ENCODE measurements at regions not wholly inside any gene's neighbourhood (a gene's known extent, or its start where the extent isn't known, plus 50 kb on each side); places are given as distances from the start of the nearest gene placed in this dataset.
A peak's percentile ranks its signal among the peaks of the same experiment; 100 is the strongest.

DNA sequence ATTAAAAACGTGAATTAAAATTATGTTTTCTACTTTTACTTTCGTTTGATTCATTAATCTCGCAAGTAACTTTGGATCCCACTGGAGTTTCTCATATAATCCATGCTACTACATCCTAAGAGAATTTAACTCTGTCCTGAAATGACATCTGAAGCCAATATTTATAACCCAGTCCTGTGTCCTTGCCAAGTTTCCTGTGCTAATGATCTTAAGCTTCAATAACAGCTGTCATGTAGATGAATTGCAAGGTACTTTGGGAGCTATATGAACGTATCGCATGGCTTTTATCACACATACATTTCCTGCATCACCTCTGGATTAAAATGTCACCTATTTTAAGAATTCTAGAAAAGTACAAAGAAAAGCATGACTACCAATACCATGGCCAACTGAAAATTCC lies 833.8 kb upstream of the CITED2 start:
- Histone ChIP-seq H3K27ac (ENCODE audit: low read depth, low read length) (no peak overlapping the region), H3K4me2 (ENCODE audit: insufficient read depth, low read length) (peak overlapping the region; percentile 21), H3K4me1 (ENCODE audit: insufficient read depth, low read length) (peaks cover 10% of the 10 kb centered on the region), H4K20me1 (ENCODE audit: insufficient read depth, low read length) (no peaks in the 10 kb centered on the region), H3K9me3 (ENCODE audit: low read depth, low read length) (no peaks in the 10 kb centered on the region), H3K27me3 (ENCODE audit: insufficient read depth, low read length) (no peaks in the 10 kb centered on the region), H3K36me3 (ENCODE audit: insufficient read depth, low read length) (no peaks in the 10 kb centered on the region), H3K79me2 (ENCODE audit: insufficient read depth, low read length) (no peaks in the 10 kb centered on the region), H2AFZ (ENCODE audit: low read length) (peak overlapping the region; percentile 74), H3K4me3 (ENCODE audit: insufficient read depth, low read length) (no peak overlapping the region)
- no peak for DNase-seq (ENCODE audit: insufficient read length, low spot score, missing footprints)
- TF ChIP-seq, protein P1, sequence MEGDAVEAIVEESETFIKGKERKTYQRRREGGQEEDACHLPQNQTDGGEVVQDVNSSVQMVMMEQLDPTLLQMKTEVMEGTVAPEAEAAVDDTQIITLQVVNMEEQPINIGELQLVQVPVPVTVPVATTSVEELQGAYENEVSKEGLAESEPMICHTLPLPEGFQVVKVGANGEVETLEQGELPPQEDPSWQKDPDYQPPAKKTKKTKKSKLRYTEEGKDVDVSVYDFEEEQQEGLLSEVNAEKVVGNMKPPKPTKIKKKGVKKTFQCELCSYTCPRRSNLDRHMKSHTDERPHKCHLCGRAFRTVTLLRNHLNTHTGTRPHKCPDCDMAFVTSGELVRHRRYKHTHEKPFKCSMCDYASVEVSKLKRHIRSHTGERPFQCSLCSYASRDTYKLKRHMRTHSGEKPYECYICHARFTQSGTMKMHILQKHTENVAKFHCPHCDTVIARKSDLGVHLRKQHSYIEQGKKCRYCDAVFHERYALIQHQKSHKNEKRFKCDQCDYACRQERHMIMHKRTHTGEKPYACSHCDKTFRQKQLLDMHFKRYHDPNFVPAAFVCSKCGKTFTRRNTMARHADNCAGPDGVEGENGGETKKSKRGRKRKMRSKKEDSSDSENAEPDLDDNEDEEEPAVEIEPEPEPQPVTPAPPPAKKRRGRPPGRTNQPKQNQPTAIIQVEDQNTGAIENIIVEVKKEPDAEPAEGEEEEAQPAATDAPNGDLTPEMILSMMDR (IDR thresholded peaks at IDR 0.05; ENCODE audit: extremely low read depth, low read depth, low read length), result no peak

DNA sequence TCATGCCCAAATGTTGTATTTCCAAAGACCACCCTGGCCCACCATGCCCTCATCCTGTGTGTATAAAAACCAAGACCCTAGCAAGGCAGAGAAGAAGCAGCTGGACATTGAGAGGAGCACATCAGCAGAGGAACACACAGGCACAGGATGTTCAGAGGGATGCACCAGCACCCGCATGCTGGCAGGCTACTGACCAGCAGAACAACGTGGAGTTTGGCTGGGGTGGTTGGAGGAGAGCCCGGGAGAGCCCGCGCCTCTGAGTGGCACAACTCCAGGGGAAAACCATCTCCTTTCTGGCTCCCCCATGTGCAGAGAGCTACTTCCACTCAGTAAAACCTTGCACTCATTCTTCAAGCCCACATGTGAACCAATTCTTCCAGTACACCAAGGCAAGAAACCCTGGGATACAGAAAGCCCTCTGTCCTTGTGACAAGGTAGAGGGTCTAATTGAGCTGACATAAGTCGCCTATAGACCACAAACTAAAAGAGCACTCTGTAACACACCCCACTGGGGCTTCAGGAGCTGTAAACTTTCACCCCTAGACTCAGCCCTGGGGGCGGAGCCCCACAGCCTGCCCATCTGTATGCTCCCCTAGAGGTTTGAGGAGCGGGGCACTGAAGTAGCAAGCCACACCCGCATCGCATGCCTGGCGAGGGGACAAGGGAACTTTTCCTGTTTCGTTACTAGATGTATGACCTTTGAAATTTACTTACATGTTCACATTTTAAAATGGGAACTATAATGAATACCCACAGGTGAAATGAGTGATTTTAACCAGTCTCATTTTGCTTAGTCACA lies 831.5 kb upstream of the CITED2 start:
- Histone ChIP-seq H3K4me2 (ENCODE audit: insufficient read depth, low read length) (no peak overlapping the region), H4K20me1 (ENCODE audit: insufficient read depth, low read length) (no peaks in the 10 kb centered on the region), H3K27ac (ENCODE audit: low read depth, low read length) (no peak overlapping the region), H3K79me2 (ENCODE audit: insufficient read depth, low read length) (no peaks in the 10 kb centered on the region), H3K36me3 (ENCODE audit: insufficient read depth, low read length) (no peaks in the 10 kb centered on the region), H3K4me3 (ENCODE audit: insufficient read depth, low read length) (no peak overlapping the region), H3K4me1 (ENCODE audit: insufficient read depth, low read length) (peaks cover 13% of the 10 kb centered on the region), H3K9me3 (ENCODE audit: low read depth, low read length) (no peaks in the 10 kb centered on the region), H2AFZ (ENCODE audit: low read length) (peak overlapping the region; percentile 42), H3K27me3 (ENCODE audit: insufficient read depth, low read length) (no peaks in the 10 kb centered on the region)
- no peak for DNase-seq (ENCODE audit: insufficient read length, low spot score, missing footprints)
- TF ChIP-seq, protein P1 (IDR thresholded peaks at IDR 0.05; ENCODE audit: extremely low read depth, low read depth, low read length), result no peak

DNA sequence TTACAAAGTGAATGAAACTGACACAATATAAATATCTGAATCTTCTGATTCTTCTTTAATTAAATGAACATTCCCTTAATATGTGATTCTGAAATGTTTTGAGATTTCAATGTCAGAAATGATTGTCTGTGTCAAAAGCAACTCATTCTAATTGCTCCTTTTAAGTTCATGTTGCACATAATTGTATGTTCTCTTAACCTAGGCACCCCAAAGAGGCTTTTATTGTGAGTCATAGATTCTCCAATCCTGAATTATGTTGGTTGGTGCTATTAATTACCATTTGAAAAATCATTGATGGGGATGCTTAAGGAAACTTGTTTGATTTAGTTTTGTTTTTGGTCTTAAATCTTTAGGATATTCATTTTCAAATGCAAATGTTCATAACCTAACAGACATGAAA lies 829.7 kb upstream of the CITED2 start:
- H3K9me3 ChIP-seq (ENCODE audit: low read depth, low read length), result no peaks in the 10 kb centered on the region
- H3K4me2 ChIP-seq (ENCODE audit: insufficient read depth, low read length), result peak overlapping the region; percentile 41
- peak overlapping the region; percentile 37 for H3K27ac ChIP-seq (ENCODE audit: low read depth, low read length)
- H2AFZ ChIP-seq (ENCODE audit: low read length), result peak overlapping the region; percentile 18
- no peaks in the 10 kb centered on the region for H3K79me2 ChIP-seq (ENCODE audit: insufficient read depth, low read length)
- H3K4me1 ChIP-seq (ENCODE audit: insufficient read depth, low read length), result peaks cover 13% of the 10 kb centered on the region
- H3K36me3 ChIP-seq (ENCODE audit: insufficient read depth, low read length), result no peaks in the 10 kb centered on the region
- H3K4me3 ChIP-seq (ENCODE audit: insufficient read depth, low read length), result no peak overlapping the region
- no peak for DNase-seq (ENCODE audit: insufficient read length, low spot score, missing footprints)
- no peaks in the 10 kb centered on the region for H4K20me1 ChIP-seq (ENCODE audit: insufficient read depth, low read length)
- TF ChIP-seq, protein P1 (IDR thresholded peaks at IDR 0.05; ENCODE audit: extremely low read depth, low read depth, low read length), result no peak
- H3K27me3 ChIP-seq (ENCODE audit: insufficient read depth, low read length), result no peaks in the 10 kb centered on the region

DNA sequence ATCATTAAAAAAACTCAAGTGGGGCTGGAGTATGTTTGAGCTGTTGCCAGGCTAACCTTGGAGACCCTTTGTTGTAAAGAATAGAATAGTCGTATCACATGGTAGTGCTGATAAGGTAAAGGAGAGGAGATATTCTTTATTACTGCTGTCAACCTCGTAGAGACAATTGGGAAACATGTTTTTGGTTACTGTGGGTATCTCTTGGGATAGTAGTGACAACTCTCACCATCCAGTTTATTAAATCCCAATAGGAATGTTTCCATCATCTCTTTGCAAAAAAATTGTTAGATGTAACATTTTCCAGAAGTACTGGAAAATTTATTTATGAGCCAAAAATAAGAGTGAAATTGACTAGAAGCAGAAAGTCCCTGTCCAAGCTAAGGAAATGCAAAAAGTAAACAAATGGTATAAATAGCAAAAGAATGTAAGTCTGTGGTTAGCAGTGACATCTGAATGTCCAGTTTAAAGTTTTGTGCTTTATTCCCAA lies 829.3 kb upstream of the CITED2 start:
- Histone ChIP-seq H2AFZ (ENCODE audit: low read length) (no peak overlapping the region), H3K4me2 (ENCODE audit: insufficient read depth, low read length) (peak overlapping the region; percentile 41), H3K27ac (ENCODE audit: low read depth, low read length) (peak overlapping the region; percentile 37), H3K36me3 (ENCODE audit: insufficient read depth, low read length) (no peaks in the 10 kb centered on the region), H3K4me1 (ENCODE audit: insufficient read depth, low read length) (peaks cover 13% of the 10 kb centered on the region), H4K20me1 (ENCODE audit: insufficient read depth, low read length) (no peaks in the 10 kb centered on the region), H3K27me3 (ENCODE audit: insufficient read depth, low read length) (no peaks in the 10 kb centered on the region), H3K79me2 (ENCODE audit: insufficient read depth, low read length) (no peaks in the 10 kb centered on the region), H3K9me3 (ENCODE audit: low read depth, low read length) (no peaks in the 10 kb centered on the region), H3K4me3 (ENCODE audit: insufficient read depth, low read length) (no peak overlapping the region)
- TF ChIP-seq, protein P1 (IDR thresholded peaks at IDR 0.05; ENCODE audit: extremely low read depth, low read depth, low read length), result no peak
- DNase-seq (ENCODE audit: insufficient read length, low spot score, missing footprints), result no peak
